H9 (cell line): ENCODE measurements at regions not wholly inside any gene's neighbourhood (a gene's known extent, or its start where the extent isn't known, plus 50 kb on each side); places are given as distances from the start of the nearest gene placed in this dataset.

Experiments used
- DNase-seq: peaks from one replicate; pipeline ENCODE4 v3.0.0-alpha.2; 2017
- H2AFZ ChIP-seq: one replicate; pipeline ENCODE4 v1.6.1; 2013; ENCODE audit warnings: mild to moderate bottlenecking, low read length, control low read depth, moderate library complexity
- H2AK5ac ChIP-seq: 2 replicates; pipeline ENCODE4 v1.6.1; 2013; ENCODE audit warnings: low read length, control low read depth, mixed read lengths; ENCODE audit not compliant: insufficient read length
- H2BK120ac ChIP-seq: one replicate; pipeline ENCODE4 v1.6.1; 2013; ENCODE audit warnings: low read depth, mild to moderate bottlenecking, low read length, control low read depth, inconsistent platforms; ENCODE audit not compliant: poor library complexity, severe bottlenecking
- H2BK12ac ChIP-seq: 2 replicates; pipeline ENCODE4 v1.6.1; 2013; ENCODE audit warnings: low read length, control low read depth, mixed read lengths, low read depth; ENCODE audit not compliant: insufficient read length
- H2BK15ac ChIP-seq: 2 replicates; pipeline ENCODE4 v1.6.1; 2013; ENCODE audit warnings: low read depth, low read length, control low read depth
- H2BK20ac ChIP-seq: one replicate; pipeline ENCODE4 v1.6.1; 2013; ENCODE audit warnings: low read depth, mild to moderate bottlenecking, low read length, control low read depth, inconsistent platforms; ENCODE audit not compliant: poor library complexity, severe bottlenecking
- H2BK5ac ChIP-seq: 2 replicates; pipeline ENCODE4 v1.6.1; 2013; ENCODE audit warnings: low read length, control low read depth, mixed read lengths; ENCODE audit not compliant: insufficient read length
- H3K14ac ChIP-seq: 2 replicates; pipeline ENCODE4 v1.6.1; 2013; ENCODE audit warnings: low read length, control low read depth; ENCODE audit not compliant: insufficient read depth
- H3K18ac ChIP-seq: 2 replicates; pipeline ENCODE4 v1.6.1; 2013; ENCODE audit warnings: low read depth, mild to moderate bottlenecking, mixed read lengths, low read length, control low read depth; ENCODE audit not compliant: insufficient read length
- H3K23ac ChIP-seq: 2 replicates; pipeline ENCODE4 v1.6.1; 2013; ENCODE audit warnings: low read length, control low read depth, mixed read lengths, low read depth; ENCODE audit not compliant: insufficient read length
- H3K23me2 ChIP-seq: 2 replicates; pipeline ENCODE4 v1.6.1; 2013; ENCODE audit warnings: low read depth, mild to moderate bottlenecking, mixed read lengths, low read length, control low read depth; ENCODE audit not compliant: insufficient read length, poor library complexity, severe bottlenecking
- H3K27ac ChIP-seq: 2 replicates; pipeline ENCODE4 v1.5.1; 2013; ENCODE audit warnings: low read length, control low read depth, mixed read lengths, low read depth; ENCODE audit not compliant: insufficient read length
- H3K27me3 ChIP-seq: 2 replicates; pipeline ENCODE4 v1.6.1; 2013; ENCODE audit warnings: low read length, control low read depth, inconsistent platforms; ENCODE audit not compliant: insufficient read depth
- H3K4ac ChIP-seq: 2 replicates; pipeline ENCODE4 v1.6.1; 2013; ENCODE audit warnings: low read depth, mild to moderate bottlenecking, control low read depth, inconsistent platforms, low read length, moderate library complexity
- H3K4me1 ChIP-seq: 2 replicates; pipeline ENCODE4 v1.6.1; 2013; ENCODE audit warnings: low read length, control low read depth, inconsistent platforms; ENCODE audit not compliant: insufficient read depth
- H3K4me2 ChIP-seq: 2 replicates; pipeline ENCODE4 v1.6.1; 2013; ENCODE audit warnings: low read length, control low read depth, mixed read lengths; ENCODE audit not compliant: insufficient read length, insufficient read depth
- H3K56ac ChIP-seq: 2 replicates; pipeline ENCODE4 v1.6.1; 2013; ENCODE audit warnings: low read depth, mild to moderate bottlenecking, mixed read lengths, low read length, control low read depth; ENCODE audit not compliant: insufficient read length
- H3K79me1 ChIP-seq: 2 replicates; pipeline ENCODE4 v1.6.1; 2013; ENCODE audit warnings: low read depth, mild to moderate bottlenecking, moderate library complexity, low read length, control low read depth, inconsistent platforms; ENCODE audit not compliant: insufficient read depth, poor library complexity, severe bottlenecking
- H3K79me2 ChIP-seq: 2 replicates; pipeline ENCODE4 v1.6.1; 2013; ENCODE audit warnings: low read length, control low read depth, inconsistent platforms; ENCODE audit not compliant: insufficient read depth
- H3K9ac ChIP-seq: 2 replicates; pipeline ENCODE4 v1.6.1; 2013; ENCODE audit warnings: low read length, control low read depth, mixed read lengths; ENCODE audit not compliant: insufficient read length; ENCODE audit errors: extremely low read depth
- H3K9me3 ChIP-seq: one replicate; pipeline ENCODE4 v1.6.1; 2013; ENCODE audit warnings: low read depth, low read length, inconsistent platforms; ENCODE audit not compliant: control insufficient read depth
- H3T11ph ChIP-seq: one replicate; pipeline ENCODE4 v1.6.1; 2013; ENCODE audit warnings: mild to moderate bottlenecking, low read length, control low read depth, inconsistent platforms
- H4K20me1 ChIP-seq: one replicate; pipeline ENCODE4 v1.6.1; 2013; ENCODE audit not compliant: control insufficient read depth, insufficient read length, insufficient read depth
- H4K5ac ChIP-seq: 2 replicates; pipeline ENCODE4 v1.6.1; 2013; ENCODE audit warnings: low read depth, mild to moderate bottlenecking, mixed read lengths, low read length, control low read depth; ENCODE audit not compliant: insufficient read length
- H4K8ac ChIP-seq: replicated peaks from 2 replicates; pipeline ENCODE4 v1.6.1; 2013; ENCODE audit warnings: low read length, control low read depth, mixed read lengths, low read depth; ENCODE audit not compliant: insufficient read length
- H4K91ac ChIP-seq: 2 replicates; pipeline ENCODE4 v1.6.1; 2013; ENCODE audit warnings: low read depth, mild to moderate bottlenecking, moderate library complexity, mixed read lengths, low read length, control low read depth; ENCODE audit not compliant: insufficient read length
- H3K27ac Mint-ChIP-seq, 3 experiments: 2 replicates in 2 of 3; 3 replicates in 1 of 3; pipeline ENCODE4 v1.8.0; 2020 to 2021; ENCODE audit warnings: mixed read lengths in 3 of 3, mild to moderate bottlenecking in 1 of 3, moderate library complexity in 1 of 3
- H3K27me3 Mint-ChIP-seq: 2 replicates; pipeline ENCODE4 v1.8.0; 2021; ENCODE audit warnings: low read depth, mild to moderate bottlenecking, moderate library complexity, mixed read lengths
- H3K36me3 Mint-ChIP-seq, 3 experiments: 2 replicates in 2 of 3; 3 replicates in 1 of 3; pipeline ENCODE4 v1.8.0; 2020 to 2021; ENCODE audit warnings: low read depth in 3 of 3, mixed read lengths in 3 of 3; ENCODE audit not compliant: insufficient read depth in 1 of 3
- H3K4me1 Mint-ChIP-seq, 2 experiments: 2 replicates each; pipeline ENCODE4 v1.8.0; 2020; ENCODE audit warnings: mixed read lengths in 2 of 2
- H3K4me3 Mint-ChIP-seq, 2 experiments: 2 replicates in 1 of 2; 3 replicates in 1 of 2; pipeline ENCODE4 v1.8.0; 2020 to 2021; ENCODE audit warnings: mild to moderate bottlenecking in 2 of 2, mixed read lengths in 2 of 2, moderate library complexity in 1 of 2
- H3K9me3 Mint-ChIP-seq, 2 experiments: 2 replicates in 1 of 2; 3 replicates in 1 of 2; pipeline ENCODE4 v1.8.0; 2020; ENCODE audit warnings: mild to moderate bottlenecking in 2 of 2, mixed read lengths in 2 of 2, moderate library complexity in 1 of 2
- CTCF ChIP-seq: fragments of 200-600 bp; sonication (generic); conservative IDR thresholded peaks from 3 replicates; pipeline ENCODE4 v1.8.0; 2021; ENCODE audit warnings: antibody characterized with exemption, mild to moderate bottlenecking
- WGBS: extraction: QIAGEN DNeasy Blood & Tissue Kit; methylation state at CpG from one replicate; pipeline ENCODE4 v1.1.7; 2013; ENCODE audit warnings: missing lambda C conversion rate, low lambda C conversion rate, mixed read lengths; ENCODE audit not compliant: insufficient read length; ENCODE audit errors: extremely low coverage; 5-methylcytosine and 5-hydroxymethylcytosine counted together

DNA sequence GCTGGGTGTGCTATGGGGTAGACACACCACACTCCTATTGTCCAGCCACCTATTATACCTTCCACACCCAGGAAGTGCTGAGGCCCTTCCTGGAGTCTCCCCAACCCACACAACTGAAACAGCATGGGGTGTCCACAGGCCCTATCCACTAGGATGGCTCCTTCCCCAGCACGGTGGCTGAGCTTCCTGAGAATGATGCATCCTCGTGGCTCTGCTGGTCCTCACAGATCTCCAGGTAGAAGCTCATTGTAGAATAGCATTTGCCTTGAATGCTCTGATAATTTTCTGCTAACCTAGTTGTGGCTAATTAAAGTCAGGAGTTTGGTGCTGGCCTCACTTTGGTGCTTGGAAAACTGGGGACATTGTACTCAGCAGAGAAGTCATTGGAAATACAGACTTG is 182.6 kb downstream of the ANKRD30B start:
- Histone ChIP-seq H2BK15ac (no peak overlapping the region), H2AK5ac (no peak overlapping the region), H2AFZ (no peak overlapping the region), H3K27ac (no peak overlapping the region), H2BK5ac (no peak overlapping the region), H3K23ac (no peak overlapping the region), H3K9ac (no peak overlapping the region), H3K18ac (no peak overlapping the region), H3K4me1 (no peaks in the 10 kb centered on the region), H3K79me2 (no peaks in the 10 kb centered on the region), H3K27me3 (no peaks in the 10 kb centered on the region), H3K79me1 (no peaks in the 10 kb centered on the region), H3K23me2 (no peaks in the 10 kb centered on the region), H2BK20ac (no peak overlapping the region), H2BK12ac (no peak overlapping the region), H4K5ac (no peak overlapping the region), H3K56ac (no peak overlapping the region), H3K9me3 (peaks cover 87% of the 10 kb centered on the region), H4K91ac (no peak overlapping the region), H3T11ph (no peak overlapping the region), H3K14ac (no peak overlapping the region), H3K4ac (no peak overlapping the region), H2BK120ac (no peak overlapping the region), H4K8ac (no peak overlapping the region), H3K4me2 (no peak overlapping the region), H4K20me1 (peaks cover 3% of the 10 kb centered on the region)
- peaks cover 3% of the 10 kb centered on the region for H3K27me3 Mint-ChIP-seq
- H3K4me3 Mint-ChIP-seq = no peak overlapping the region
- DNase-seq = no peak
- WGBS = no CpG with 5 or more reads among the region's 2 CpGs
- no peak overlapping the region for H3K27ac Mint-ChIP-seq
- peaks cover 93 to 99% of the 10 kb centered on the region in 2 experiments for H3K9me3 Mint-ChIP-seq
- H3K36me3 Mint-ChIP-seq = peaks cover 10 to 35% (median 14%) of the 10 kb centered on the region in 3 experiments; a peak in 6 of 7 replicates
- no peaks in the 10 kb centered on the region for H3K4me1 Mint-ChIP-seq
- no peak for TF ChIP-seq CTCF
